Gastrocnemius medialis (tissue), 4 donors: ENCODE measurements at regions not wholly inside any gene's neighbourhood (a gene's known extent, or its start where the extent isn't known, plus 50 kb on each side); places are given as distances from the start of the nearest gene placed in this dataset.

Source experiments
- CTCF ChIP-seq, 5 experiments: fragments of 450-650 bp in 3 of 5; fragments of 200-600 bp in 2 of 5; sonication (generic) in 2 of 5; IDR thresholded peaks in 4 of 5; conservative IDR thresholded peaks in 1 of 5; 1 replicate in 4 of 5; 2 replicates in 1 of 5; pipeline ENCODE4 v1.5.1; 2016 to 2019; ENCODE audit warnings: antibody characterized with exemption in 5 of 5, mild to moderate bottlenecking in 3 of 5, moderate library complexity in 3 of 5
- POLR2A ChIP-seq, 2 donors: fragments of 450-650 bp; IDR thresholded peaks; one replicate each; pipeline ENCODE4 v1.6.1; 2017; ENCODE audit warnings: antibody characterized with exemption in 2 of 2, mild to moderate bottlenecking in 2 of 2, moderate library complexity in 2 of 2

DNA sequence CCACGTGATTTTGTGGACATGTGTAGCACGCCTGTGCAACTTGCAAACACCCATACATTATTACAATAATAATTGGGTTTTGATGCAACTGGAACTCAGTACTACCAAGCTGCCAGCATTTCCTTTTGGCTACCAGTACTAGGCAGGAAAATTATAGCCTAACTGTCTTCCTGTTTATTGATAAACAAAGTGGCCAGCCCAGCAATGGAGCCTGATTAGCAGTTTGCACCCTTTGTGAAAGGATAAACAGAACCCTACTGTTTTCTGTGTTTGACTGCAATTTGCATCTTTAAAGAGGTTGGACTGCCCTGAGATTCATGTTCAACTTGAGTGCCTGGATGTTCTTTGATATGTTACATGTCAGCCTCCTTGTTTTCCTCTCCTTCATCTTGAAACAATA lies 173.9 kb downstream of the ZIC5 start:
- TF ChIP-seq POLR2A (IDR thresholded peaks at IDR 0.05) = no peak
- TF ChIP-seq CTCF (IDR thresholded peaks at IDR 0.05 in 4 of 5, conservative IDR thresholded peaks at IDR 0.05 in 1 of 5) = no peak
